ENCODE measurements at regions not wholly inside any gene's neighbourhood (a gene's known extent, or its start where the extent isn't known, plus 50 kb on each side); places are given as distances from the start of the nearest gene placed in this dataset.
"Not testable (repeated sequence)": the region's sequence is repeated elsewhere in the genome, so short reads cannot be mapped to it uniquely, and the experiment has no call there.

DNA sequence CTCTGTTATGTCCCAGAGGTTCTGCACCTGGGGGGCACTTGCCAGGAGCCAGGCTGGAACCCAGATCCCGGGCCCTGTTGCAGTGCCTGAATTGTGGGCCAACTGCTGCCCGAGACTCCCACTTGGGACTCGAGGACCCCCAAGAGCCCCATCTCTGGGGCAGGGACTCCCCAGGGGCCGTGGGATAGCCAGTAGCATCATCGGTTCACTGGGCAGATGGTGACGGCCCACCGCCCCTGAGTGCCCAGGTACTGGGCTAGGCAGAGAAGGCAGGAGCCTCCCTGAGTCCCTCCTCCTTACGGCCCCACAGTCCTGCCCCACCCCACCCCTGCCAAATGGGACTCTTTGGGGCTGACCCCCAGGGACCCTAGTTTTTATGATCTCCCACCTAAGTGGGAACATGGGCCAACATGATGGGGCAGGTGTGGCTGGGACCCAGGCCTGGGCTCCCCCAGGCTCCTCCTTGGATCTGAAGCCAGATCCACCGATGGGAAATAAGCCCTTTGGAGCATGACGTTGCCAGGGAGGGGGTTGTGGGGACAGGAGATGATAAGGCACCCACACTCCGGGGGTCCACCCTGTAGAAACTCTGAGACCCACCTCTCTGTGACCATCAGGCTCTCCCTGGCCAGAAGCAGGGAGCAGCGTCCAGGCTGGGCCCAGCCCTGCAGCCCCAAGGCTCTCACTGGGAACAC lies 94.5 kb upstream of the FGF3 start:
- CTCF ChIA-PET (ENCODE audit: partially characterized antibody), result interaction anchor here (1.2 kb wide), 1 partner anchor 24 kb away, joined by 4 read pairs; no protein-coding TSS in a partner anchor
- H3K27ac ChIP-seq (ENCODE audit: low read depth, low read length), result no peak overlapping the region
- Mint-ChIP-seq H3K27me3 (peaks cover 9 to 12% of the 10 kb centered on the region in 2 donors), H3K4me1 (peaks cover 0 to 1% (median 0%) of the 10 kb centered on the region in 4 donors), H3K36me3 (no peaks in the 10 kb centered on the region), H3K9me3 (peaks cover 0 to 5% (median 0%) of the 10 kb centered on the region in 8 donors), H3K27ac (no peak overlapping the region), H3K4me3 (no peak overlapping the region)
- H3K9me3 ChIP-seq (ENCODE audit: control insufficient read depth in 1 of 2, low read length in 2 of 2), result no peaks in the 10 kb centered on the region
- no peak for DNase-seq
- intact Hi-C loops (cut with micrococcal nuclease), result no loop called here
- no peak overlapping the region for H3K4me3 ChIP-seq (ENCODE audit: low read length in 2 of 2)
- no peaks in the 10 kb centered on the region for H3K36me3 ChIP-seq (ENCODE audit: insufficient read depth, low read length)
- H3K27me3 ChIP-seq (ENCODE audit: insufficient read depth, low read length), result no peaks in the 10 kb centered on the region
- POLR2A ChIA-PET (ENCODE audit: partially characterized antibody), result no interaction called here
- no peaks in the 10 kb centered on the region for H3K4me1 ChIP-seq (ENCODE audit: insufficient read depth, low read length)

DNA sequence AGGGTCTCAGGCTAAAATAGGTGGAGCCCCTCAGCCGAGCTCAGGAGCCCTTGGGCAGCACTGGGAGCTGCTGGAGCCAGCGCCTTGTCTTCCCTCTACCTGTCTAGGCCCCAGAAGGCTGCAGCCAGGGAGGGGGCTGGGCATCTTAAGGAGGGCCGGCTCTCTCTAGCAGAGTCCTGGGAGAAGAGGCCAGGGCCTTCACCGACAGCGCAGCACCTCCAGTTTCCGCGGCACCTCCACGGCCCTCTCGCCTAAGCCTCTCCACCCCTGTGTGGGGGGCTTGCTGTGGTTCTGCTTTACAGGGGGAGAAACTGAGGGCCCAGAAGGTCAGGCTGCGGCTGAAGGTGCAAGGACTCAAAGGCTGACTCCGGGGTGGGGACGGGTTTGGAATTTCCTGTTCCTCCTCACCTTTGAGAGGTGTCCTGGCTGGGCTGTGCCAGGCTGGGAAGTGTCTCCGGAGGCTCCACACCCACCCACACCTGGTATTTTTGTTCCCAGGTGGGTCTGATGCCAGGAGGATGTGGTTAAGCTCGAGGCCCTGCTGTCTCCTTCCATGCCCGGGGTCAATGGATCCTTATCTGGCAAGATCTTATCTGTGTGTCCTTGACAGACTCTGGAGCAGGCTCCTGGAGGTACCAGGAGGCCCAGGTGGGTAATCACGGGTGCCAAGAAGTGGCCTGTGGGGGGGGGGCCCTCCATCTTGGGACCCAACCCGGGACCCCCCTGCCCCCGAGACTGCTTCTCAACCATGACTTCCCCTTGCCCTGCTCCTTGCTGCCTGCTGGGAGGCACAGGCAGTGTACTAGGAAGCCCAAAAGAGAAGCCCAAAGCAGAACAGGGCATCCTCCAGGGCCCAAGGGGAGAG lies 95.3 kb upstream of the FGF3 start:
- H3K4me1 ChIP-seq (ENCODE audit: insufficient read depth, low read length), result no peaks in the 10 kb centered on the region
- Mint-ChIP-seq H3K27ac (peak overlapping the region in 1 of 7 donors; percentile 47), H3K36me3 (no peaks in the 10 kb centered on the region), H3K27me3 (peaks cover 12 to 13% of the 10 kb centered on the region in 2 donors), H3K4me3 (no peak overlapping the region), H3K4me1 (peaks cover 0 to 4% (median 1%) of the 10 kb centered on the region in 4 donors), H3K9me3 (peaks cover 0 to 5% (median 0%) of the 10 kb centered on the region in 8 donors)
- intact Hi-C loops (cut with micrococcal nuclease), result no loop called here
- no peaks in the 10 kb centered on the region for H3K9me3 ChIP-seq (ENCODE audit: control insufficient read depth in 1 of 2, low read length in 2 of 2)
- no peak for DNase-seq
- ChIA-PET CTCF (ENCODE audit: partially characterized antibody) (no interaction called here), POLR2A (ENCODE audit: partially characterized antibody) (no interaction called here)
- H3K27me3 ChIP-seq (ENCODE audit: insufficient read depth, low read length), result no peaks in the 10 kb centered on the region
- no peak overlapping the region for H3K4me3 ChIP-seq (ENCODE audit: low read length in 2 of 2)
- H3K36me3 ChIP-seq (ENCODE audit: insufficient read depth, low read length), result no peaks in the 10 kb centered on the region
- no peak overlapping the region for H3K27ac ChIP-seq (ENCODE audit: low read depth, low read length)

DNA sequence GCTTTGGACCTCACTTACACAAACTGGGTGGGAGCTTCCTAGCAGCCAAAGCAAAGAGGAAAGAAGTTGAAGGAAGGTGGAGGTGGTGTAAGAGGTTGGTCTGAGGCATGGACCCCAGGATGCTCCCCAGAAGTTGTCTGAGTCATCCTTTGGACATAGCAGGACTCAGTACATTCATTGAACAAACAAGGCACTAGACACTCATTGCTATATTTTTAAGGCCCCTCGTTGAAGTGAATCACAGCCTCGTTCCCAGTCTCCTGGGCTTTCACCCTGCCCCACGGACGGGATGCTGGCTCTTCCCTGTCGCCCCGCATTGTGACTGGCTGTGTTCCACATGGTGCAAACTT lies 95.9 kb upstream of the FGF3 start:
- Histone ChIP-seq H3K9me3 (ENCODE audit: control insufficient read depth in 1 of 2, low read length in 2 of 2) (no peaks in the 10 kb centered on the region), H3K27ac (ENCODE audit: low read depth, low read length) (no peak overlapping the region), H3K4me1 (ENCODE audit: insufficient read depth, low read length) (no peaks in the 10 kb centered on the region), H3K4me3 (ENCODE audit: low read length in 2 of 2) (no peak overlapping the region), H3K36me3 (ENCODE audit: insufficient read depth, low read length) (no peaks in the 10 kb centered on the region), H3K27me3 (ENCODE audit: insufficient read depth, low read length) (no peaks in the 10 kb centered on the region)
- Mint-ChIP-seq H3K4me1 (peaks cover 0 to 4% (median 1%) of the 10 kb centered on the region in 4 donors), H3K36me3 (no peaks in the 10 kb centered on the region), H3K27ac (peak overlapping the region in 1 of 7 donors; percentile 47), H3K4me3 (no peak overlapping the region), H3K27me3 (peaks cover 12 to 13% of the 10 kb centered on the region in 2 donors), H3K9me3 (peaks cover 0 to 5% (median 0%) of the 10 kb centered on the region in 8 donors)
- intact Hi-C loops (cut with micrococcal nuclease), result no loop called here
- DNase-seq, result no peak
- ChIA-PET CTCF (ENCODE audit: partially characterized antibody) (no interaction called here), POLR2A (ENCODE audit: partially characterized antibody) (no interaction called here)

DNA sequence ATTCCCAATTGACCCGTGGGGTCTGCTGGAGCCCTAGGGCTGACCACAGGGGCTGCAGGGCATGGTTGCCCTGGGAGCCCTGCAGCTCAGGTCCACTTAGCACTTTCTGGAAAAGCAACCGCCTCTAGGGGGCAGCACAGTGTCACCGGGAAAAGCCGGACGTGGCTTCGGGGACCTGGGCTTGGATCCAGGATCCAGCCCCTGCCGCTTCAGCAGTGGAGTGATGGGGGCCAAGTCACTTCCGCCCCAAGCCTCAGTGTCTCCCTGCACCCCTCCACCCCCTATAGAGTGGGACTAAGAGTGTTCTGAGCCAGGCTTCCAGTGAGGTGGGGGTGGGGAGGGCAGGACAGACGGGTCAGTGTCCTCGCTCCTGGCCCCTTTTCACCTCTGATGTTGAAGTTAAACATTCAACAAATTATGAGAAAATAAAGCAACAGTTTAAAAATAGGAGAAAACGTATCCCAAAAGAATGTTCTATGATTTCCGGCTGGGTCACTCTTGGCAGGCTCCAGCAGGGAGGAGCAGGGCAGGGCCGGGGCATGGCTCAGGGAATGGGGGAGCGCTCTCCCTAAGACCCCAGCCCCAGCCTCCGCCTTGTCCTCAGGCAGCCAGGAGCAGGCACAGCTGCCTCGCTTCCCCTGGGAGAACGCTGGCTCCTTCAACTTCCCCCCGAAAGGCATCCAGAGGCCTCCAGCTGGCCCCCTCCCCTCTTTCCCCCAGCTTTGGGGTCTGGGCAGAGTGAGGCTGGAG lies 96.5 kb upstream of the FGF3 start:
- CTCF ChIA-PET (ENCODE audit: partially characterized antibody), result interaction anchor here (0.7 to 1.1 kb wide), 2 partner anchors 13 to 280 kb away, joined by 3 read pairs; no protein-coding TSS in a partner anchor
- Mint-ChIP-seq H3K9me3 (peaks cover 0 to 5% (median 0%) of the 10 kb centered on the region in 8 donors), H3K27me3 (peaks cover 12 to 13% of the 10 kb centered on the region in 2 donors), H3K27ac (peak overlapping the region in 1 of 7 donors; percentile 52), H3K4me1 (peaks cover 0 to 4% (median 1%) of the 10 kb centered on the region in 4 donors), H3K4me3 (no peak overlapping the region), H3K36me3 (no peaks in the 10 kb centered on the region)
- intact Hi-C loops (cut with micrococcal nuclease), result no loop called here
- Histone ChIP-seq H3K4me1 (ENCODE audit: insufficient read depth, low read length) (no peaks in the 10 kb centered on the region), H3K36me3 (ENCODE audit: insufficient read depth, low read length) (no peaks in the 10 kb centered on the region), H3K27ac (ENCODE audit: low read depth, low read length) (no peak overlapping the region), H3K9me3 (ENCODE audit: control insufficient read depth in 1 of 2, low read length in 2 of 2) (no peaks in the 10 kb centered on the region), H3K4me3 (ENCODE audit: low read length in 2 of 2) (no peak overlapping the region), H3K27me3 (ENCODE audit: insufficient read depth, low read length) (no peaks in the 10 kb centered on the region)
- DNase-seq, result peak in 1 of 5 donors; percentile 6
- POLR2A ChIA-PET (ENCODE audit: partially characterized antibody), result no interaction called here

DNA sequence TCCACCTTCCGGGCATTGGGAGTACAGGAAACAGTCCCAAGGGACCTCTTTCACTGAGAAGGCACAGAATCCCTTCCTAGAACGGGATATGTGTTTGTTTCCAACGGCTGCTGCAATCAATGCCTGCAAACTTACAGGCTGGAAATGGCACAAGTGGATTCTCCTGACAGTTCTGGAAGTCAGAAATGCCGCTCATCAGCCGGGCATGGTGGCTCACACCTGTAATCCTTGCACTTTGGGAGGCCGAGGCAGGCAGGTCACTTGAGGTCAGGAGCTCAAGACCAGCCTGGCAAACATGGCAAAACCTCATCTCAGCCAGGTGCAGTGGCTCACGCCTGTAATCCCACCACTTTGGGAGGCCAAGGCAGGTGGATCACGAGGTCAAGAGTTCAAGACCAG lies 97.0 kb upstream of the FGF3 start:
- H3K4me3 ChIP-seq (ENCODE audit: low read length in 2 of 2); POLR2A ChIA-PET (ENCODE audit: partially characterized antibody); H3K27me3 ChIP-seq (ENCODE audit: insufficient read depth, low read length); H3K4me1 Mint-ChIP-seq; H3K4me3 Mint-ChIP-seq; H3K4me1 ChIP-seq (ENCODE audit: insufficient read depth, low read length); H3K36me3 ChIP-seq (ENCODE audit: insufficient read depth, low read length); H3K36me3 Mint-ChIP-seq; H3K9me3 Mint-ChIP-seq; DNase-seq; H3K27ac Mint-ChIP-seq; intact Hi-C loops (cut with micrococcal nuclease); H3K27ac ChIP-seq (ENCODE audit: low read depth, low read length); H3K9me3 ChIP-seq (ENCODE audit: control insufficient read depth in 1 of 2, low read length in 2 of 2): not testable (repeated sequence)
- CTCF ChIA-PET (ENCODE audit: partially characterized antibody), result interaction anchor here (0.7 to 1.1 kb wide), 3 partner anchors 13 to 282 kb away, joined by 3 to 4 read pairs (median 3); no protein-coding TSS in a partner anchor
- peaks cover 12 to 13% of the 10 kb centered on the region in 2 donors for H3K27me3 Mint-ChIP-seq

DNA sequence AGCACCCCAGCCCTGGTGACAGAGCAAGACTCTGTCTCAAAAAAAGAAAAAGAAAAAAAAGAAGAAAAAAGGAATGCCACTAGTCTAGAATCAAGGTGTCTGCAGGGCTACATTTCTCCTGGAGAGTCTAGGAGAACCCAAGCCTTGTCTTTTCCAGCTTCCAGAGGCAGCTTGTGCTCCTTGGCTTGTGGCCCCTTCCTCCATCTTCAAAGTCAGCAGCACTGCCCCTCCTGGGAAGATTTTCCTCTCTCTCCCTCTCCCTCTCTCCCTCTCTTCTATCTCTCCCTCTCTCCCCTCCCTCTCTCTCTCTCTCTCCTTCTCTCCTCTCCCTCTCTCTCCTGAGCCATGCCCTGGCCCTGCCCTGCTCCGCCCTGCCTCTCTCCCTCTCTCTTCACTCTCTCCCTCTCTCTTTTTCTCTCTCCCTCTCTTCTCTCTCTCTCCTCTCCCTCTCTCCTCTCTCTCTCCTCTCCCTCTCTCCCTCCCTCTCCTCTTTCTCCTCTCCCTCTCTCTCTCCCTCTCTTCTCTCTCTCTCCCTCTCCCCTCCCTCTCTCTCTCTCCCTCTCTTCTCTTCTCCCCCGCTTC lies 97.7 kb upstream of the FGF3 start:
- intact Hi-C loops (cut with micrococcal nuclease), result no loop called here
- no peaks in the 10 kb centered on the region for H3K27me3 ChIP-seq (ENCODE audit: insufficient read depth, low read length)
- no peak overlapping the region for H3K4me3 Mint-ChIP-seq

More for the DNA sequence above, 97.7 kb upstream of the FGF3 start:
- Mint-ChIP-seq H3K27me3 (peaks cover 12 to 14% of the 10 kb centered on the region in 2 donors), H3K36me3 (no peaks in the 10 kb centered on the region), H3K9me3 (peaks cover 0 to 5% (median 0%) of the 10 kb centered on the region in 8 donors), H3K27ac (no peak overlapping the region), H3K4me1 (peaks cover 0 to 4% (median 2%) of the 10 kb centered on the region in 4 donors)
- Histone ChIP-seq H3K27ac (ENCODE audit: low read depth, low read length) (no peak overlapping the region), H3K9me3 (ENCODE audit: control insufficient read depth in 1 of 2, low read length in 2 of 2) (no peaks in the 10 kb centered on the region), H3K36me3 (ENCODE audit: insufficient read depth, low read length) (no peaks in the 10 kb centered on the region), H3K4me1 (ENCODE audit: insufficient read depth, low read length) (no peaks in the 10 kb centered on the region), H3K4me3 (ENCODE audit: low read length in 2 of 2) (no peak overlapping the region)
- ChIA-PET CTCF (ENCODE audit: partially characterized antibody) (interaction anchor here (1.0 to 1.1 kb wide), 2 partner anchors 279 to 282 kb away, joined by 3 to 4 read pairs; no protein-coding TSS in a partner anchor), POLR2A (ENCODE audit: partially characterized antibody) (no interaction called here)
- DNase-seq, result no peak

Data from CD4-positive, alpha-beta memory T cell (primary cell).